SK-N-SH (cell line): ENCODE measurements at regions not wholly inside any gene's neighbourhood (a gene's known extent, or its start where the extent isn't known, plus 50 kb on each side); places are given as distances from the start of the nearest gene placed in this dataset.

Experiments
- CTCF ChIA-PET: fragments of 300-600, 350-600 bp; formaldehyde crosslinking; extraction: SDS; loops from one replicate; lab custom pipeline; 2021; lab: Yijun Ruan, JAX
- POLR2A ChIA-PET: fragments of 350-600 bp; sonication (Branson Sonifier 250); formaldehyde crosslinking; extraction: SDS; loops from one replicate; lab custom pipeline; 2020; ENCODE audit warnings: antibody characterized with exemption, inconsistent platforms; lab: Yijun Ruan, JAX
- DNase-seq: peaks from one replicate; pipeline ENCODE4 v3.0.0; 2012
- H2AFZ ChIP-seq: fragments of 200-600 bp; sonication (generic); 2 replicates; pipeline ENCODE4 v1.8.1; 2016; ENCODE audit warnings: antibody characterized with exemption, mild to moderate bottlenecking, low read depth
- H3F3A ChIP-seq: fragments of 200-600 bp; sonication (generic); replicated peaks from 2 replicates; pipeline ENCODE3; 2016; ENCODE audit warnings: antibody characterized with exemption, mild to moderate bottlenecking; ENCODE audit not compliant: insufficient read depth
- H3K27ac ChIP-seq, 2 experiments: fragments of 200-500 bp in 1 of 2; fragments of 200-600 bp in 1 of 2; sonication (Bioruptor generic) in 1 of 2; sonication (generic), shearing (Covaris generic) in 1 of 2; 2 replicates each; pipeline versions ENCODE4 v1.5.1 to v1.6.1; 2014 to 2016; ENCODE audit warnings: low read depth in 2 of 2, inconsistent platforms in 1 of 2, low read length in 1 of 2, mild to moderate bottlenecking in 1 of 2, mixed read lengths in 1 of 2
- H3K27me3 ChIP-seq: fragments of 200-600 bp; sonication (generic), shearing (Covaris generic); 2 replicates; pipeline ENCODE4 v1.6.1; 2016; ENCODE audit warnings: mixed run types; ENCODE audit not compliant: insufficient read depth
- H3K36me3 ChIP-seq, 2 experiments: fragments of 200-500 bp in 1 of 2; fragments of 200-600 bp in 1 of 2; sonication (Bioruptor generic) in 1 of 2; sonication (generic) in 1 of 2; replicated peaks in 1 of 2; 2 replicates each; pipeline versions ENCODE3 to v1.5.1; 2014 to 2016; ENCODE audit warnings: low read length in 1 of 2, mild to moderate bottlenecking in 1 of 2; ENCODE audit not compliant: insufficient read depth in 2 of 2, control insufficient read depth in 1 of 2
- H3K4me1 ChIP-seq, 2 experiments: fragments of 200-500 bp in 1 of 2; fragments of 200-600 bp in 1 of 2; sonication (Bioruptor generic) in 1 of 2; sonication (generic), shearing (Covaris generic) in 1 of 2; 2 replicates each; pipeline versions ENCODE4 v1.5.1 to v1.6.1; 2014 to 2016; ENCODE audit warnings: low read depth in 1 of 2, low read length in 1 of 2, mixed run types in 1 of 2; ENCODE audit not compliant: insufficient read depth in 2 of 2, control insufficient read depth in 1 of 2
- H3K4me2 ChIP-seq: fragments of 200-600 bp; sonication (generic), shearing (Covaris generic); 2 replicates; pipeline ENCODE4 v1.6.1; 2017; ENCODE audit warnings: mixed run types
- H3K4me3 ChIP-seq, 2 experiments: fragments of 200-500 bp in 1 of 2; fragments of 200-600 bp in 1 of 2; sonication (Bioruptor generic) in 1 of 2; sonication (generic), shearing (Covaris generic) in 1 of 2; 2 replicates each; pipeline versions ENCODE4 v1.5.1 to v1.8.1; 2014 to 2016; ENCODE audit warnings: low read depth in 2 of 2, inconsistent platforms in 1 of 2, low read length in 1 of 2, mild to moderate bottlenecking in 1 of 2, mixed read lengths in 1 of 2, moderate library complexity in 1 of 2
- H3K79me2 ChIP-seq: fragments of 200-600 bp; sonication (generic); 2 replicates; pipeline ENCODE4 v1.8.1; 2017; ENCODE audit warnings: mild to moderate bottlenecking; ENCODE audit not compliant: insufficient read depth
- H3K9ac ChIP-seq: fragments of 200-600 bp; sonication (generic); 2 replicates; pipeline ENCODE4 v1.6.1; 2017; ENCODE audit warnings: mixed run types
- H3K9me2 ChIP-seq: fragments of 200-600 bp; sonication (generic); 2 replicates; pipeline ENCODE4 v1.6.1; 2017; ENCODE audit warnings: mixed run types
- H3K9me3 ChIP-seq: fragments of 200-600 bp; sonication (generic); 2 replicates; pipeline ENCODE4 v1.6.1; 2017; ENCODE audit warnings: mixed run types, mild to moderate bottlenecking, moderate library complexity
- H4K20me1 ChIP-seq: fragments of 200-600 bp; sonication (generic); 2 replicates; pipeline ENCODE4 v1.6.1; 2017; ENCODE audit warnings: mild to moderate bottlenecking, mixed run types; ENCODE audit not compliant: insufficient read depth
- CHD2 ChIP-seq: fragments of 150-350 bp; IDR thresholded peaks from 2 replicates; pipeline ENCODE4 v1.6.1; 2018; ENCODE audit warnings: low read length; ENCODE audit not compliant: partially characterized antibody
- FOSL2 ChIP-seq: IDR thresholded peaks from 2 replicates; pipeline ENCODE4 v1.4.0; 2012; ENCODE audit warnings: low read depth, mild to moderate bottlenecking, moderate library complexity, borderline replicate concordance
- FOXM1 ChIP-seq: IDR thresholded peaks from 2 replicates; pipeline ENCODE4 v1.4.0; 2012; ENCODE audit warnings: low read depth, mild to moderate bottlenecking
- GABPA ChIP-seq: IDR thresholded peaks from 2 replicates; pipeline ENCODE4 v1.4.0; 2012; ENCODE audit warnings: low read depth, mild to moderate bottlenecking
- JUND ChIP-seq: IDR thresholded peaks from 2 replicates; pipeline ENCODE4 v1.4.0; 2012
- NFIC ChIP-seq: IDR thresholded peaks from 2 replicates; pipeline ENCODE4 v1.4.0; 2012; ENCODE audit warnings: borderline replicate concordance
- NRF1 ChIP-seq: IDR thresholded peaks from 2 replicates; pipeline ENCODE4 v1.6.1; 2012; ENCODE audit warnings: low read depth, mild to moderate bottlenecking, low read length
- POLR2AphosphoS5 ChIP-seq: IDR thresholded peaks from 2 replicates; pipeline ENCODE4 v1.6.1; 2012; ENCODE audit warnings: low read depth, low read length
- RAD21 ChIP-seq: IDR thresholded peaks from 2 replicates; pipeline ENCODE4 v1.6.1; 2012; ENCODE audit warnings: mild to moderate bottlenecking, low read length
- WGBS: methylation state at CpG from one replicate; pipeline ENCODE4 v1.1.6; 2017; ENCODE audit warnings: low lambda C conversion rate; 5-methylcytosine and 5-hydroxymethylcytosine counted together
- TF ChIP-seq, protein P1 (sequence below): fragments of 150-350 bp; IDR thresholded peaks from 2 replicates; pipeline ENCODE4 v1.6.1; 2017; ENCODE audit warnings: antibody characterized with exemption, low read length, low read depth, borderline replicate concordance
- TF ChIP-seq, protein P2 (sequence below): IDR thresholded peaks from 2 replicates; pipeline ENCODE4 v1.6.1; 2012; ENCODE audit warnings: mild to moderate bottlenecking, low read depth, low read length, moderate library complexity

DNA sequence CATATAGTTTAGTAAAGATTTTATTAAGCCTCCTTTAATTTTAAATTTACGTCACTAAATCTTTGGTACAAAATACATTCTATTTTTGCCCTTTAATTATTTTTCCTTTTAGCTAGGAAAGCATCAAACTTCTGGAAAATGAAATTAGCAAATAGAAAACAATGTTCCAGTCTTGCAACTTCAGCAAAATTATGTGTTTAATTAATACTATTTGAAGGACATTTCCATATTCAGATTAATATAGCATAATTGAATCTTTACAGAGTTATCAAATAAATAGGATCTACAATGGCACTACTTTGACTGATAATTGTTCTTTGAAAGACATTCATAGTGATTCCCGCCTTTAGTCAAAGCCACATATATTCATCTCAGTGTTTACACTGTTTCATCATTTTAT is 904.2 kb downstream of the KCNT2 start:
- Histone ChIP-seq H3K27ac (no peak overlapping the region), H3K4me2 (no peak overlapping the region), H3K4me3 (no peak overlapping the region), H3K4me1 (no peaks in the 10 kb centered on the region), H3F3A (no peaks in the 10 kb centered on the region), H4K20me1 (no peaks in the 10 kb centered on the region), H3K79me2 (no peaks in the 10 kb centered on the region), H3K9ac (no peak overlapping the region), H2AFZ (no peak overlapping the region), H3K27me3 (no peaks in the 10 kb centered on the region), H3K9me2 (no peaks in the 10 kb centered on the region), H3K36me3 (no peaks in the 10 kb centered on the region), H3K9me3 (no peaks in the 10 kb centered on the region)
- ChIA-PET CTCF (interaction anchor here (1.5 kb wide), 1 partner anchor 105 kb away, joined by 3 read pairs; no protein-coding TSS in a partner anchor), POLR2A (no interaction called here)
- TF ChIP-seq, protein P1, sequence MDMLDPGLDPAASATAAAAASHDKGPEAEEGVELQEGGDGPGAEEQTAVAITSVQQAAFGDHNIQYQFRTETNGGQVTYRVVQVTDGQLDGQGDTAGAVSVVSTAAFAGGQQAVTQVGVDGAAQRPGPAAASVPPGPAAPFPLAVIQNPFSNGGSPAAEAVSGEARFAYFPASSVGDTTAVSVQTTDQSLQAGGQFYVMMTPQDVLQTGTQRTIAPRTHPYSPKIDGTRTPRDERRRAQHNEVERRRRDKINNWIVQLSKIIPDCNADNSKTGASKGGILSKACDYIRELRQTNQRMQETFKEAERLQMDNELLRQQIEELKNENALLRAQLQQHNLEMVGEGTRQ: no peak
- TF ChIP-seq, protein P2, sequence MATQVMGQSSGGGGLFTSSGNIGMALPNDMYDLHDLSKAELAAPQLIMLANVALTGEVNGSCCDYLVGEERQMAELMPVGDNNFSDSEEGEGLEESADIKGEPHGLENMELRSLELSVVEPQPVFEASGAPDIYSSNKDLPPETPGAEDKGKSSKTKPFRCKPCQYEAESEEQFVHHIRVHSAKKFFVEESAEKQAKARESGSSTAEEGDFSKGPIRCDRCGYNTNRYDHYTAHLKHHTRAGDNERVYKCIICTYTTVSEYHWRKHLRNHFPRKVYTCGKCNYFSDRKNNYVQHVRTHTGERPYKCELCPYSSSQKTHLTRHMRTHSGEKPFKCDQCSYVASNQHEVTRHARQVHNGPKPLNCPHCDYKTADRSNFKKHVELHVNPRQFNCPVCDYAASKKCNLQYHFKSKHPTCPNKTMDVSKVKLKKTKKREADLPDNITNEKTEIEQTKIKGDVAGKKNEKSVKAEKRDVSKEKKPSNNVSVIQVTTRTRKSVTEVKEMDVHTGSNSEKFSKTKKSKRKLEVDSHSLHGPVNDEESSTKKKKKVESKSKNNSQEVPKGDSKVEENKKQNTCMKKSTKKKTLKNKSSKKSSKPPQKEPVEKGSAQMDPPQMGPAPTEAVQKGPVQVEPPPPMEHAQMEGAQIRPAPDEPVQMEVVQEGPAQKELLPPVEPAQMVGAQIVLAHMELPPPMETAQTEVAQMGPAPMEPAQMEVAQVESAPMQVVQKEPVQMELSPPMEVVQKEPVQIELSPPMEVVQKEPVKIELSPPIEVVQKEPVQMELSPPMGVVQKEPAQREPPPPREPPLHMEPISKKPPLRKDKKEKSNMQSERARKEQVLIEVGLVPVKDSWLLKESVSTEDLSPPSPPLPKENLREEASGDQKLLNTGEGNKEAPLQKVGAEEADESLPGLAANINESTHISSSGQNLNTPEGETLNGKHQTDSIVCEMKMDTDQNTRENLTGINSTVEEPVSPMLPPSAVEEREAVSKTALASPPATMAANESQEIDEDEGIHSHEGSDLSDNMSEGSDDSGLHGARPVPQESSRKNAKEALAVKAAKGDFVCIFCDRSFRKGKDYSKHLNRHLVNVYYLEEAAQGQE: no peak
- TF ChIP-seq FOSL2: no peak
- TF ChIP-seq FOXM1: no peak
- TF ChIP-seq JUND: no peak
- TF ChIP-seq POLR2AphosphoS5: no peak
- TF ChIP-seq RAD21: no peak
- TF ChIP-seq NFIC: no peak
- TF ChIP-seq GABPA: no peak
- no peak for DNase-seq
- 83% methylated on average over 2 of the region's 2 CpGs for WGBS

DNA sequence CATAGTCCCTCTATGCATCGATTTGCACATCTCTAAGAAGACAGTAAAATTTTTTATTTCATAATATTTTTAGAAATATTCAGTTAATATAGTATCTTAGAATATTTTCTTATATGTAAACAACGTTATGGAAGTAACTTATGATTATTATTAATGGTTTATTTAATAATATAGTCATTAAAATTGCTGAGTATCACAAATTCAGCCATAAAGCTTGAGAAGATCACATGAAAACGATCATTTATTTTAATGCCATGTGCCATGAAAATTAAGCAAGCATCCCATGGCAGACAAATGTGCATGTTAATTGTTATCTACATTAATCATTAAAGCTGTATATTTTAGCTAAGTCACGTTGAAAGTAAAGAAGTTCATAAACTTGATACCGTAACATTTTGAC is 907.1 kb downstream of the KCNT2 start:
- no peaks in the 10 kb centered on the region for H3K27me3 ChIP-seq
- no peak overlapping the region; the same call in 1 of the 2 replicates for H2AFZ ChIP-seq
- no peak overlapping the region for H3K4me2 ChIP-seq
- no peaks in the 10 kb centered on the region for H3K36me3 ChIP-seq
- CTCF ChIA-PET: interaction anchor here (1.4 kb wide), 1 partner anchor 11 kb away, joined by 3 read pairs; no protein-coding TSS in a partner anchor
- no peak overlapping the region for H3K27ac ChIP-seq
- no peaks in the 10 kb centered on the region for H3F3A ChIP-seq
- no peak overlapping the region for H3K4me3 ChIP-seq
- no peaks in the 10 kb centered on the region for H3K9me3 ChIP-seq
- 56% methylated on average over 5 of the region's 5 CpGs for WGBS
- no peaks in the 10 kb centered on the region for H3K79me2 ChIP-seq
- DNase-seq: no peak
- H4K20me1 ChIP-seq: no peaks in the 10 kb centered on the region
- H3K9me2 ChIP-seq: no peaks in the 10 kb centered on the region
- no peaks in the 10 kb centered on the region for H3K4me1 ChIP-seq
- H3K9ac ChIP-seq: no peak overlapping the region
- no peak for TF ChIP-seq NRF1
- no peak for TF ChIP-seq CHD2
- TF ChIP-seq, all 33 proteins: peak for 0
- POLR2A ChIA-PET: no interaction called here
